NCI-H345 (cell line): ENCODE measurements at regions not wholly inside any gene's neighbourhood (a gene's known extent, or its start where the extent isn't known, plus 50 kb on each side); places are given as distances from the start of the nearest gene placed in this dataset.
A peak's percentile ranks its signal among the peaks of the same experiment; 100 is the strongest.

Source experiments
- DNase-seq: peaks from one replicate; lab custom pipeline; 2025; lab: John Stamatoyannopoulos, UW

GRCh38 chr6:149149653-149150052, 167.9 kb upstream of the TAB2 start:
- no peak for DNase-seq

- no peak for DNase-seq
Observed at GRCh38 chr6:149150301-149150700, 167.2 kb upstream of the TAB2 start.

DNA sequence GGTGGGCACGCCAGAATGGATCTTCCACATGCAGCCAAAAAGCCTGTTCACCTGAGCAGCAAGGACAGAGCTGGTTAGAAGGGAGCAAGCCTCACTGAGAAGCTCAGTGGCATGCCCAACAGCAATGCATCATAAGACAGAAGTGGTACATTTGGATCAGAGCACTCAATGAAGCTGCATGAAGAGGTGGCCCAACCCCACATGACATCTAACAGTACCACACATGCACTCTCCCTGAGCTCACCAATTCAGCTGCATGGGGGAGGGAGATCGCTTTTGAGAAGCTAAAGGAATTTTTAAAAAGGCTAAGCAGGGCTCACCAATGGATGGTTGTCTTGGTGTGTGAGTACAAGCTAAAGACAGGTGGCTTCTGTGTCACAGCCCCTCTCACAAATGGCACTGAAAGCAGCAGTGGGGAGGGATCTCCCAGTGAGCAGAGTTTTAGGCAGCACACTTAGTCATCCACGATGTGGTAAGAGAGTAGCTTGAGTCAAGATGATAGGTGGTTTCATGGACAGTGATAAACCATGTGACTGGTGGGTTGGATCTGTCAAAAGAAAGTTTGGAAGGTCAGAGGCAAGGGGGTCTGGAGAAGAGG, 166.6 kb upstream of the TAB2 start:
- DNase-seq, result no peak

DNA sequence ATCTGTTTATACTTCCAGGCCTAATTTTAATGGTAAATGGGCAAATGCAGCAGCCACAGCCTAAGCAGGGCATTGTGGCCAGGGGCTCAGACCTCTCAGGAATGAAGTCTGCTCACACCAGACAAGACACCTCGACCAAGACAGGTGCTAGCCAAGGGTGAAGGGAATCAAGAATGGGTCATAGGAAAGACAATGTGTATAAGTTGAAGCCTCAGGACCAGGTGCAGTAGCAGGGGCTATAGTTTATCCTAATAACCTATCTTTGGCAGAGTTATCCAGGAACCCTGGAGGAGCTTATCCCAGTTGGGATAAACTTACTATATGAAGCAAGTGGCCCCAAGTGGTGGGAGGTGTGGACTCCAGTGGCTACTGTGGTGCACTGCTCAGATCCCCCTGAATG, 165.0 kb upstream of the TAB2 start:
- DNase-seq, result no peak

- no peak for DNase-seq
Observed at GRCh38 chr6:149153100-149153499, 164.4 kb upstream of the TAB2 start.

DNA sequence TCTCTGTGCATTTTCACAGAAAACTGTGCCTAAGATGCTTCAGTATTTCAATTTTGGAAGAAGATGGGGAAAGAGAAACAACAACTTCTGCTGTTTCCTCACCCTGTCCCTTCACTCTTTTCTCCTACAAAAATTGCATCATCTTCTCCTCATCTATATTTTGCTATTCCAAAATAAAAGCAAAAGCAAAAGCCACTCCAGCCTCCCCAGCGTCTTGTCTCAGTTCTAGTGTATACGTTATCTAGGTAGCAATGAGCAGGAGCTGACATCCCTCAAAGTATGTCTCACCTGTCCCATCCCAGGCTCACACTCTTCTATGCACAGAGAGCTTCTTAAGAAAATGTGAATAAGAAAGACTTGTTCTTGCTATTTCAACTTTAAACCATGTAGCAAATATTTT, 163.8 kb upstream of the TAB2 start:
- no peak for DNase-seq

GRCh38 chr6:149154261-149154821, 163.2 kb upstream of the TAB2 start:
- no peak for DNase-seq

- no peak for DNase-seq
Observed at GRCh38 chr6:149157126-149157525, 160.4 kb upstream of the TAB2 start.

DNA sequence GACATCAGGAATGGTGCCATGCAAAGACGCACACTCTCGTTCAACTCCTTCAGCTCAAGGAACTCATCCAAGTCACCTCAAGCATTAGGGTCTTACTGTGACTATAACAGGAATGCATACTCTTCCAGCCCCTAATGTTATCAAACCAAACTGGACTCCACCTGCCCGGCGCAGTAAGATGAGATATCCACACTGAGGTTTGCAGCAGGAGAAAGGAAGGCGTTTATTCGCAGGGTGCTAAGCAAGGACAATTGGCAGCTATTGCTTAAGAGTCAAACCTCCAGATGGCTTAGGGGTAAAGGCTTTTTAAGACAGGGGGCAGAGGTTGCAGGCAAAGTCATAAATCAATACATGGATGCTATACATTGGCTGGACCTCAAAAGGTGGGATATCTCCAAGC, 159.4 kb upstream of the TAB2 start:
- no peak for DNase-seq

DNA sequence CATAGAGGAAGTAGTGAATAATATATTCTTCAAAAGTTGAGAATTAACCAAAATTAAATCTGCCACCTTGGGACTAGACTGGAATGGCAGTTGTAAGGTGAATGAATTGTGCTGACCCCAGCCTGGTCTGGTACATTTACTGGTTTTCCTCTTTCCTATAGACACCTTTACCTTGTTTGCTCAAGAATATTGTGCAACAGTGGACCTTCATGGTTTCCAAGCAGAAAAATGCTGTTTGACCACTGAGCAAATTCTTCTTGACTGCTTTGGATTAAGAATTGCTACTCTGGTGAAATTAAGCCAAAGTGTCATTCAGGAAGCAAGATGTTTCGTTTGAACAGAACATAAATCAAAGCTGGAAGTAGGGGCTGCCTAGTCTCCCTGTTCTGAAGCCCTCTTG, 156.6 kb upstream of the TAB2 start:
- no peak for DNase-seq

DNA sequence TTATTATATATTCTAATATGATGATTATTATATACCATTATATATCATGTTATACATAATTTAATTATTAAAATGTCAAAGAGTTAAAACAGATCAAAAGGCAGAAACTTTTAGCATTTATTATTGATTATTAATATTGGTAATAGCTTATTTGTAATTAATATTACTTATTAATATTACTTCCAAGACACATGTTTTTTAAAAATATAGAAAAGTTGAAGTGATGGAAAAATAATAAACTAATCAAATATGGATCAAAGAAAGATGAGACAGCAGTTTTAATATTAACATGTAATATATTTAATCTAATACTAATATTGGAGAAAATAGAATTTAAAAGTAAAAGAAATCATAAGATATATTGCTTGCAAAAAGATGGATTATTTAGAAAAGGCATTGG, 154.6 kb upstream of the TAB2 start:
- no peak for DNase-seq

- no peak for DNase-seq
Observed at GRCh38 chr6:149164199-149164750, 153.2 kb upstream of the TAB2 start.

DNA sequence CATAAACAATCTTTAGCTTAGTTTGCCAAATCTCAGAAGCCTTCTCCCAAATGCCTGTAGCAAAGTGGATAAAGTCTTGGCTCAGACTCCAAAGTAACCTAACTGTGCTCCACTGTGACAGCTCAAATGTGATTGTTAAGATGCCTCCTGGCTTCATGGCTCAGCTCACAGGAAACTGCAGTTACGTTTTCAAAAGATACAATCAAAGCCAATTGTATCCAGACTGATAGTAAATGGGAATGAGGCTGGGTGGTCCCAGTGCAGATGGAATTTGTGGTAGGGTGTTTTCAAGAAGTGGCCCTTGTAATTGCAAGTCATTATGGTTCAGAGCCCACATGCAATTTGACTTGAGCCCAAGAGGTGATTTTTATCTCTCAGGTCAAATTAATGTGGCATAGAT, 151.2 kb upstream of the TAB2 start:
- DNase-seq, result no peak

- no peak for DNase-seq
Observed at GRCh38 chr6:149166747-149167146, 150.8 kb upstream of the TAB2 start.

- no peak for DNase-seq
Observed at GRCh38 chr6:149168968-149169367, 148.5 kb upstream of the TAB2 start.

- no peak for DNase-seq
Observed at GRCh38 chr6:149169761-149170511, 147.6 kb upstream of the TAB2 start.

DNA sequence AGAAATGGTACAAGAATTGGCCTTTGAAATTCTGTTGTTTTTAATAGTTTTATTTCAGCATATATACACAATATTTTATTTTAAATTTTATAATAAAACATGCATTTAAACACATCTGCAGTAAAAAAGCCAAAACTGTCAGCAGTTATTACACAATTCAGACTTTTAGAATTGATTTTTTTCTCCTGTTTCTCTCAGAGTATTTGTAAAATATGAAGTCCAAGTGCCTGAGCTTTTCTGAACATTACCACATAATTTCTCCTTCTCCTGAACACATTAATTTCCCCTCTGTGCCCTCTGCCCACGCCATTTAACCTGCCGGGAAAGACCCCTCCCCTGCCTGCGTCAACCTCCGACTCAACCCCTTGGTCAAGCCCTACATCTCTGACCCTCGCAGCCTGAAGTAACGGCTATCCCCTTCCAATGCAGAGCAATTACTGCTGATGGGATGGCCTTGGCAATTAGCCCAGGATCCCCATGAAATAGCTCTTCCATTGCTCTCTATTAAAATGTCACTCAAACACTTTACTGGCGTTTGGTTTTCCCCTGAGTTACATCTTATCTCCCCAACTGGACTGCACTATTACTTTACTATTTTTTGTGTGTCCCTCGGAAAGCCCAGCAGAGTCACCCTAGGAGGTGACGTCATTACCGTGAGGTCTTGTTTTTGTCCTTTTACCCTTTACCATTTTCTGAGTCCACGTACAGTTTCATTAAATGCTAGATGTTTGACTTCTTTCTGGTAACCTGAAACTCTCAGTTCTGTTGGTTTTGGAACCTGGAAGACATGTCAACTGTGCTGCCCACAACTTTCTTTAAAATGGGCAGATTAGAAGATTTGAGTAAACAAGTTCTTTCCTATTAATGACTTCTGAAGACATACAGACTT, 146.7 kb upstream of the TAB2 start:
- DNase-seq, result no peak

DNA sequence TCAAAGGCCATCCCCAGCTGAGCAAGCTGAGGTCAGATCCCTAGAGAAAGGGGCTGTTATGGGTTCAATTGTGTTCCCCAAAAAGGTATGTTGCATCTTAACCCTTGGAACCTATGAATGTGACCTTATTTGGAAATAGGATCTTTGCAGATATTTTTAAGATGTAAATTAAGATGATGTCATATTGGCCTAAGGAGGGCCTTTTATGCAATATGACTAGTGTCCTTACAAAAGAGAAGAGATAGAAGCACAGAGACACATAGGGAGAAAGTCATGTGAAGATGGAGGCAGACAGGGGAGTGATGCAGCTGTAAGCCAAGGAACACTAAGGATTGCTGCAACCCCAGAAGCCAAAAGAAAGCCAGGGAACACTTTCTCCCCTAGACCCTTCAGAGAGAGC, 144.3 kb upstream of the TAB2 start:
- no peak for DNase-seq

DNA sequence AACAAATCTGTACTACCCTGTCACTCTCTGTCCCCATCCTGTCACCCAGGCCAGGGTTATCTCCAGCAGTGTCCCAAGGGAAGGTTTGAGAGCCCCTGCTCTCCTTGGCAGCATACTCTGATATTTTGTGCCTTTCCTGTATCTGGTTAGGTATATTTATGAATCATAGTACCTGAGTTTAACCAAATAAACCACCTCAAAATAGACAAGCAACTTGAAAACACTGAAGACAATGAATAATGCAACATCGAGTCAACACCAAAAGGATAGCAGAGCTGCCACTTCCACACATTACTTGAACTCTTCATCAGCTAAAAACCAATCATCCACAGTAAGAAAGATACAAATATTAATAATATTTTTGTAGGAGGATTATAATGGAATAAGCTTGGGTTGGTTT, 142.6 kb upstream of the TAB2 start:
- DNase-seq, result no peak

- peak; percentile 87 for DNase-seq
Observed at GRCh38 chr6:149176971-149177667, 140.4 kb upstream of the TAB2 start.

- no peak for DNase-seq
Observed at GRCh38 chr6:149179431-149179830, 138.1 kb upstream of the TAB2 start.

DNA sequence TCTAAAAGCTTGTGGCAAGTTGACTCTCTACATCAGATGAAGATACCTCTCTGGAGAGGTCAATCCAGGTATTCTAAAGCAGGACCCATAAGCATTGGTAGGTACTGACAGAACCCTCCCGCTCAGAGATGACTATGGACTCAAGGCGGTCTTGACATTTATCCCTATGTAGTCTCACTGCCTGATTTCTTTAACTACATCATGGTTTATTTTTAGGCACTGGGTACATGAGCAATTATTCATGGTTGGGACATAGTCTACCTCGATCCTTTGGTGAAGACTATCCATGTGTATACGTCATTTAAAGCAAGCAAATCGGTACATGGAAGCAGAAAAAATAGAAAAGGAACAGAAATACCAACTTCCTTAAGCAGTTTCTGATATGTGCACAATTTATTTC, 136.2 kb upstream of the TAB2 start:
- DNase-seq, result no peak
